H1 (cell line): ENCODE measurements at regions not wholly inside any gene's neighbourhood (a gene's known extent, or its start where the extent isn't known, plus 50 kb on each side); places are given as distances from the start of the nearest gene placed in this dataset.

Experiments
- CTCF ChIA-PET: fragments of 300-600 bp; sonication (Branson Sonifier 250); formaldehyde crosslinking; loops from one replicate; lab custom pipeline; 2021; ENCODE audit not compliant: partially characterized antibody; lab: Charles Lee
- POLR2A ChIA-PET: fragments of 300-600 bp; sonication (Branson Sonifier 250); formaldehyde crosslinking; loops from one replicate; lab custom pipeline; 2021; ENCODE audit warnings: inconsistent platforms; ENCODE audit not compliant: partially characterized antibody; lab: Charles Lee
- DNase-seq, 2 experiments: peaks; one replicate each; pipeline versions ENCODE4 v3.0.0 to v3.0.0-alpha.2; 2010 to 2022; ENCODE audit warnings: low spot score in 2 of 2, low read depth in 1 of 2, mixed read lengths in 1 of 2
- FAIRE-seq: peaks from 2 replicates; lab custom pipeline; 2011; peaks lifted over from hg19 to GRCh38; lab: Jason Lieb, UNC
- H2AFZ ChIP-seq: 2 replicates; pipeline ENCODE4 v1.8.1; 2012; ENCODE audit warnings: low read length, inconsistent platforms
- H2AK5ac ChIP-seq: 2 replicates; pipeline ENCODE4 v1.6.1; 2013; ENCODE audit warnings: low read depth, low read length
- H2BK120ac ChIP-seq: replicated peaks from 2 replicates; pipeline ENCODE3; 2013; ENCODE audit warnings: low read depth, low read length, inconsistent platforms
- H2BK12ac ChIP-seq: 2 replicates; pipeline ENCODE4 v1.6.1; 2013; ENCODE audit warnings: low read depth, low read length
- H2BK15ac ChIP-seq: 2 replicates; pipeline ENCODE4 v1.6.1; 2013; ENCODE audit warnings: low read length
- H2BK20ac ChIP-seq: 2 replicates; pipeline ENCODE4 v1.6.1; 2013; ENCODE audit warnings: low read length
- H2BK5ac ChIP-seq: 2 replicates; pipeline ENCODE4 v1.6.1; 2013; ENCODE audit warnings: low read depth, low read length
- H3K14ac ChIP-seq: 2 replicates; pipeline ENCODE4 v1.6.1; 2013; ENCODE audit warnings: inconsistent platforms; ENCODE audit not compliant: insufficient read length
- H3K18ac ChIP-seq: 2 replicates; pipeline ENCODE4 v1.6.1; 2013; ENCODE audit warnings: low read length; ENCODE audit errors: extremely low read depth
- H3K23ac ChIP-seq: 2 replicates; pipeline ENCODE4 v1.6.1; 2013; ENCODE audit warnings: inconsistent platforms; ENCODE audit not compliant: insufficient read length
- H3K23me2 ChIP-seq: 2 replicates; pipeline ENCODE4 v1.6.1; 2013; ENCODE audit warnings: low read depth, low read length
- H3K27ac ChIP-seq: 2 replicates; pipeline ENCODE4 v1.6.1; 2011; ENCODE audit warnings: low read depth, low read length, inconsistent platforms
- H3K27me3 ChIP-seq, 4 experiments: replicated peaks in 1 of 4; 1 replicate in 1 of 4; 2 replicates in 3 of 4; pipeline versions ENCODE4 v1.6.1 to v1.8.1; 2011 to 2013; ENCODE audit warnings: low read length in 3 of 4, mild to moderate bottlenecking in 3 of 4, inconsistent platforms in 2 of 4, mixed read lengths in 2 of 4, moderate library complexity in 1 of 4; ENCODE audit not compliant: control insufficient read depth in 3 of 4, insufficient read depth in 3 of 4; ENCODE audit errors: extremely low read depth in 1 of 4
- H3K36me3 ChIP-seq, 4 experiments: 2 replicates each; pipeline versions ENCODE4 v1.6.1 to v1.8.1; 2011 to 2013; ENCODE audit warnings: mild to moderate bottlenecking in 4 of 4, low read length in 3 of 4, moderate library complexity in 2 of 4, control low read depth in 1 of 4, inconsistent platforms in 1 of 4; ENCODE audit not compliant: insufficient read depth in 4 of 4, control insufficient read depth in 2 of 4
- H3K4ac ChIP-seq: replicated peaks from 2 replicates; pipeline ENCODE3; 2013; ENCODE audit warnings: low read length, low read depth, mixed read lengths, inconsistent platforms; ENCODE audit not compliant: insufficient read length
- H3K4me1 ChIP-seq, 4 experiments: replicated peaks in 1 of 4; 1 replicate in 1 of 4; 2 replicates in 3 of 4; pipeline versions ENCODE4 v1.6.1 to v1.8.1; 2011 to 2013; ENCODE audit warnings: low read length in 3 of 4, inconsistent platforms in 2 of 4, mixed read lengths in 1 of 4; ENCODE audit not compliant: insufficient read depth in 4 of 4, control insufficient read depth in 3 of 4
- H3K4me2 ChIP-seq, 2 experiments: 2 replicates each; pipeline versions ENCODE4 v1.6.1 to v1.8.1; 2011 to 2013; ENCODE audit warnings: low read depth in 2 of 2, low read length in 2 of 2, control low read depth in 1 of 2, inconsistent platforms in 1 of 2, mild to moderate bottlenecking in 1 of 2; ENCODE audit not compliant: insufficient read depth in 1 of 2
- H3K4me3 ChIP-seq, 4 experiments: fragments of 200-600, 300-600 bp in 1 of 4; sonication (generic), shearing (Covaris generic), sonication (Bioruptor Twin) in 1 of 4; 2 replicates each; pipeline versions ENCODE4 v1.5.1 to v1.8.1; 2011 to 2016; ENCODE audit warnings: low read length in 4 of 4, low read depth in 3 of 4, control low read depth in 2 of 4, inconsistent platforms in 2 of 4, mild to moderate bottlenecking in 2 of 4, mixed read lengths in 1 of 4, moderate library complexity in 1 of 4; ENCODE audit not compliant: insufficient read depth in 2 of 4; ENCODE audit errors: extremely low read depth in 1 of 4
- H3K56ac ChIP-seq: replicated peaks from 2 replicates; pipeline ENCODE3; 2013; ENCODE audit warnings: low read depth, mild to moderate bottlenecking, mixed read lengths, low read length, inconsistent platforms; ENCODE audit not compliant: insufficient read length
- H3K79me1 ChIP-seq: 2 replicates; pipeline ENCODE4 v1.6.1; 2013; ENCODE audit warnings: low read depth, low read length, control low read depth
- H3K79me2 ChIP-seq, 2 experiments: 2 replicates each; pipeline versions ENCODE4 v1.6.1 to v1.8.1; 2012 to 2013; ENCODE audit warnings: low read length in 2 of 2, mild to moderate bottlenecking in 2 of 2, inconsistent platforms in 1 of 2; ENCODE audit not compliant: insufficient read depth in 2 of 2, control insufficient read depth in 1 of 2
- H3K9ac ChIP-seq, 4 experiments: replicated peaks in 1 of 4; 1 replicate in 1 of 4; 2 replicates in 3 of 4; pipeline versions ENCODE4 v1.6.1 to v1.8.1; 2011 to 2013; ENCODE audit warnings: low read depth in 3 of 4, low read length in 3 of 4, control low read depth in 2 of 4, mild to moderate bottlenecking in 2 of 4, moderate library complexity in 2 of 4, inconsistent platforms in 1 of 4; ENCODE audit errors: extremely low read depth in 1 of 4
- H3K9me3 ChIP-seq, 2 experiments: 2 replicates each; pipeline versions ENCODE4 v1.6.1 to v1.8.1; 2012 to 2013; ENCODE audit warnings: mild to moderate bottlenecking in 2 of 2, moderate library complexity in 2 of 2, control low read depth in 1 of 2, inconsistent platforms in 1 of 2, low read depth in 1 of 2, low read length in 1 of 2, mixed read lengths in 1 of 2; ENCODE audit not compliant: insufficient read depth in 2 of 2
- H4K20me1 ChIP-seq, 2 experiments: replicated peaks in 1 of 2; 2 replicates each; pipeline versions ENCODE3 to v1.8.1; 2011 to 2013; ENCODE audit warnings: inconsistent platforms in 2 of 2, low read length in 2 of 2, mild to moderate bottlenecking in 1 of 2; ENCODE audit not compliant: insufficient read depth in 2 of 2, control insufficient read depth in 1 of 2
- H4K5ac ChIP-seq: 2 replicates; pipeline ENCODE4 v1.6.1; 2013; ENCODE audit warnings: low read length, low read depth, mixed read lengths, inconsistent platforms; ENCODE audit not compliant: insufficient read length
- H4K8ac ChIP-seq: 2 replicates; pipeline ENCODE4 v1.8.0; 2013; ENCODE audit warnings: mild to moderate bottlenecking, moderate library complexity, low read length, inconsistent platforms; ENCODE audit not compliant: insufficient read depth; ENCODE audit errors: extremely low read depth
- H4K91ac ChIP-seq: replicated peaks from 2 replicates; pipeline ENCODE3; 2013; ENCODE audit warnings: low read length, mixed read lengths, inconsistent platforms; ENCODE audit not compliant: insufficient read length
- BACH1 ChIP-seq: IDR thresholded peaks from 2 replicates; pipeline ENCODE4 v1.6.1; 2012; ENCODE audit warnings: low read length, improper control_type of control experiment
- BCL11A ChIP-seq, 2 experiments: IDR thresholded peaks; one replicate each; pipeline ENCODE4 v1.6.1; 2011; ENCODE audit warnings: low read depth in 2 of 2, low read length in 2 of 2, mild to moderate bottlenecking in 2 of 2
- MAFK ChIP-seq: IDR thresholded peaks from 2 replicates; pipeline ENCODE4 v1.6.1; 2012; ENCODE audit warnings: low read depth, mild to moderate bottlenecking, improper control_type of control experiment, low read length
- PHF8 ChIP-seq: fragments of 200-600 bp; sonication (generic); conservative IDR thresholded peaks from 2 replicates; pipeline ENCODE4 v1.7.1; 2012; ENCODE audit warnings: low read depth, mild to moderate bottlenecking, inconsistent platforms, low read length, moderate library complexity
- SP2 ChIP-seq: IDR thresholded peaks from 2 replicates; pipeline ENCODE4 v1.6.1; 2012; ENCODE audit warnings: mild to moderate bottlenecking, low read length, inconsistent platforms
- TEAD4 ChIP-seq: IDR thresholded peaks from 2 replicates; pipeline ENCODE4 v1.6.1; 2012; ENCODE audit warnings: low read depth, low read length, inconsistent platforms, mixed read lengths
- WGBS, 2 experiments: shearing (Covaris generic) in 1 of 2; methylation state at CpG; one replicate each; pipeline versions ENCODE4 v1.1.6 to v1.1.7; 2013 to 2015; ENCODE audit warnings: low lambda C conversion rate in 2 of 2, mixed read lengths in 2 of 2, inconsistent platforms in 1 of 2, low coverage in 1 of 2, missing lambda C conversion rate in 1 of 2; ENCODE audit not compliant: insufficient replicate concordance in 2 of 2, insufficient coverage in 1 of 2, insufficient read length in 1 of 2; ENCODE audit errors: extremely low coverage in 1 of 2, missing lambda C conversion rate in 1 of 2; 5-methylcytosine and 5-hydroxymethylcytosine counted together
- TF ChIP-seq, protein P1 (sequence below): IDR thresholded peaks from 2 replicates; pipeline ENCODE4 v1.6.1; 2011; ENCODE audit warnings: low read depth, mild to moderate bottlenecking, low read length; ENCODE audit not compliant: insufficient read depth

DNA sequence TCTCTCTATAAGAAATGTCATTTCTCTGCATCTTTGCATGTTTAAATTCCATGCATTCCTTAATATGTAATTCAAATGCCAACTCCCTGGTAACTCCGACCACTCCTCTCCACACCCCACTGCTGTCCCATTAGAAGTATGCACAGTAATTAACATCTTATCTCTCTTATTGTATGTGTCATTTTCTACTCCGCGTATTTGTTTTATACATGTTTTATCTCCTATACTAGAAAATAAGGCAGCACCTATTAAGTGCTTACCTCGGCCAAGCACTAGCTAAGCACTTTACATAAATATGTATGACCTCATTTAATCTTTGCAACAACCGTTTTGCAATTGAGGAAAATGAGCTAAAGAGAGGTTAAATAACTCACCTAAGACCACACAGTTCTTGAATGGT, 469.8 kb downstream of the BCAT1 start:
- H3K9me3 ChIP-seq: no peaks in the 10 kb centered on the region
- H4K91ac ChIP-seq: no peak overlapping the region
- no peaks in the 10 kb centered on the region for H3K4me1 ChIP-seq
- H2AFZ ChIP-seq: no peak overlapping the region
- H4K20me1 ChIP-seq: no peaks in the 10 kb centered on the region
- no peak overlapping the region for H3K18ac ChIP-seq
- no peaks in the 10 kb centered on the region for H3K79me2 ChIP-seq
- H2AK5ac ChIP-seq: no peak overlapping the region
- H2BK20ac ChIP-seq: no peak overlapping the region
- no peak overlapping the region for H2BK120ac ChIP-seq
- H3K79me1 ChIP-seq: no peaks in the 10 kb centered on the region
- H3K27me3 ChIP-seq: no peaks in the 10 kb centered on the region
- no peak overlapping the region for H3K9ac ChIP-seq
- FAIRE-seq (no peak), DNase-seq (no peak)
- H3K56ac ChIP-seq: no peak overlapping the region
- no peak overlapping the region for H3K23ac ChIP-seq
- no peak overlapping the region for H4K5ac ChIP-seq
- H3K23me2 ChIP-seq: no peaks in the 10 kb centered on the region
- POLR2A ChIA-PET: interaction anchor here (0.6 kb wide), 2 partner anchors 44 to 50 kb away, joined by 3 read pairs; no protein-coding TSS in a partner anchor
- H3K36me3 ChIP-seq: no peaks in the 10 kb centered on the region
- CTCF ChIA-PET: no interaction called here
- H2BK15ac ChIP-seq: no peak overlapping the region
- no peak overlapping the region for H2BK5ac ChIP-seq
- no peak for TF ChIP-seq SP2
- TF ChIP-seq PHF8: no peak
- TF ChIP-seq TEAD4: peak; percentile 23; the same call in 1 of the 2 replicates
- no peak for TF ChIP-seq BCL11A (IDR thresholded peaks at IDR 0.05; ENCODE audit: low read depth in 2 of 2, low read length in 2 of 2)
- no peak for TF ChIP-seq MAFK
- TF ChIP-seq, protein P1, sequence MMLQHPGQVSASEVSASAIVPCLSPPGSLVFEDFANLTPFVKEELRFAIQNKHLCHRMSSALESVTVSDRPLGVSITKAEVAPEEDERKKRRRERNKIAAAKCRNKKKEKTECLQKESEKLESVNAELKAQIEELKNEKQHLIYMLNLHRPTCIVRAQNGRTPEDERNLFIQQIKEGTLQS: no peak
- TF ChIP-seq BACH1: no peak
- H3K14ac ChIP-seq: no peak overlapping the region
- 86% methylated on average over 5 of the region's 5 CpGs; no CpG with 5 or more reads in 1 of the 2 experiments for WGBS, 2 experiments
- H3K4me3 ChIP-seq: no peak overlapping the region
- H2BK12ac ChIP-seq: no peak overlapping the region
- H4K8ac ChIP-seq: no peak overlapping the region
- H3K4me2 ChIP-seq: no peak overlapping the region
- H3K4ac ChIP-seq: no peak overlapping the region
- no peak overlapping the region for H3K27ac ChIP-seq
